OCI-LY1 (cell line): ENCODE measurements at regions not wholly inside any gene's neighbourhood (a gene's known extent, or its start where the extent isn't known, plus 50 kb on each side); places are given as distances from the start of the nearest gene placed in this dataset.

Experiments
- H2AFZ ChIP-seq: fragments of 200-600 bp; sonication (generic), shearing (Covaris generic); 2 replicates; pipeline ENCODE4 v1.6.0; 2014; ENCODE audit warnings: antibody characterized with exemption, mild to moderate bottlenecking, low read length
- H3F3A ChIP-seq: fragments of 200-600 bp; sonication (generic), shearing (Covaris generic); 2 replicates; pipeline ENCODE4 v1.6.0; 2014; ENCODE audit warnings: mild to moderate bottlenecking, antibody characterized with exemption, low read length, moderate library complexity; ENCODE audit not compliant: insufficient read depth
- H3K27ac ChIP-seq: fragments of 200-600 bp; sonication (generic); 2 replicates; pipeline ENCODE4 v1.5.1; 2014; ENCODE audit warnings: low read length, mixed run types, mild to moderate bottlenecking, low read depth; ENCODE audit not compliant: poor library complexity, severe bottlenecking
- H3K27me3 ChIP-seq: fragments of 200-600 bp; sonication (generic); 2 replicates; pipeline ENCODE4 v1.6.0; 2014; ENCODE audit warnings: antibody characterized with exemption, mild to moderate bottlenecking, low read length, moderate library complexity; ENCODE audit not compliant: insufficient read depth
- H3K36me3 ChIP-seq: fragments of 200-600 bp; sonication (generic); 2 replicates; pipeline ENCODE4 v1.6.1; 2014; ENCODE audit warnings: mild to moderate bottlenecking, antibody characterized with exemption, low read length, moderate library complexity, mixed read lengths; ENCODE audit not compliant: insufficient read depth
- H3K4me1 ChIP-seq: fragments of 200-600 bp; sonication (generic); 2 replicates; pipeline ENCODE4 v1.5.1; 2014; ENCODE audit warnings: mild to moderate bottlenecking, low read length, moderate library complexity; ENCODE audit not compliant: insufficient read depth, severe bottlenecking
- H3K4me2 ChIP-seq: fragments of 200-600 bp; sonication (generic), shearing (Covaris generic); 2 replicates; pipeline ENCODE4 v1.6.1; 2014; ENCODE audit warnings: low read length
- H3K4me3 ChIP-seq: fragments of 200-600 bp; sonication (generic); 2 replicates; pipeline ENCODE4 v1.5.1; 2014; ENCODE audit warnings: low read length, low read depth, mild to moderate bottlenecking, mixed read lengths; ENCODE audit not compliant: poor library complexity, severe bottlenecking
- H3K79me2 ChIP-seq: fragments of 200-600 bp; shearing (Covaris generic); 2 replicates; pipeline ENCODE4 v1.6.1; 2016; ENCODE audit warnings: mixed run types, low read length, mixed read lengths; ENCODE audit not compliant: insufficient read depth
- H3K9ac ChIP-seq: fragments of 200-600 bp; sonication (generic), shearing (Covaris generic); 2 replicates; pipeline ENCODE4 v1.6.1; 2014; ENCODE audit warnings: mild to moderate bottlenecking, low read length, mixed read lengths
- H3K9me2 ChIP-seq: fragments of 200-600 bp; sonication (generic), shearing (Covaris generic); 2 replicates; pipeline ENCODE4 v1.6.1; 2014; ENCODE audit warnings: low read depth, mild to moderate bottlenecking, low read length, mixed read lengths
- H3K9me3 ChIP-seq: fragments of 200-600 bp; shearing (Covaris generic); 2 replicates; pipeline ENCODE4 v1.6.1; 2014; ENCODE audit warnings: low read length, mixed read lengths
- H4K20me1 ChIP-seq: fragments of 200-600 bp; sonication (generic), shearing (Covaris generic); 2 replicates; pipeline ENCODE4 v1.6.0; 2016; ENCODE audit warnings: mild to moderate bottlenecking, low read length; ENCODE audit not compliant: insufficient read depth
- CTCF ChIP-seq: fragments of 200-600 bp; sonication (generic), shearing (Covaris generic); IDR thresholded peaks from 2 replicates; pipeline ENCODE4 v1.5.1; 2017; ENCODE audit warnings: mild to moderate bottlenecking, antibody characterized with exemption, low read length, moderate library complexity, mixed read lengths
- EZH2 ChIP-seq: fragments of 200-600 bp; sonication (generic), shearing (Covaris generic); IDR thresholded peaks from 2 replicates; pipeline ENCODE4 v1.8.0; 2017; ENCODE audit warnings: borderline replicate concordance, mixed run types, mild to moderate bottlenecking, antibody characterized with exemption, low read length, moderate library complexity, mixed read lengths

GRCh38 chr18:78123144-78123909 lies 856.3 kb upstream of the SALL3 start:
- Histone ChIP-seq H3K4me3 (no peak overlapping the region), H2AFZ (no peak overlapping the region), H3F3A (no peaks in the 10 kb centered on the region), H3K36me3 (no peaks in the 10 kb centered on the region), H3K9me2 (no peaks in the 10 kb centered on the region), H3K4me1 (no peaks in the 10 kb centered on the region), H4K20me1 (no peaks in the 10 kb centered on the region), H3K9ac (no peak overlapping the region), H3K27me3 (no peaks in the 10 kb centered on the region), H3K79me2 (no peaks in the 10 kb centered on the region), H3K27ac (no peak overlapping the region), H3K4me2 (no peak overlapping the region), H3K9me3 (no peaks in the 10 kb centered on the region)
- TF ChIP-seq EZH2 (no peak), CTCF (no peak)

GRCh38 chr18:78123926-78124797 lies 855.5 kb upstream of the SALL3 start:
- Histone ChIP-seq H3K4me3 (no peak overlapping the region), H3F3A (no peaks in the 10 kb centered on the region), H3K36me3 (no peaks in the 10 kb centered on the region), H3K27ac (no peak overlapping the region), H4K20me1 (no peaks in the 10 kb centered on the region), H2AFZ (no peak overlapping the region), H3K4me1 (no peaks in the 10 kb centered on the region), H3K9ac (no peak overlapping the region), H3K4me2 (no peak overlapping the region), H3K9me3 (no peaks in the 10 kb centered on the region), H3K79me2 (no peaks in the 10 kb centered on the region), H3K27me3 (no peaks in the 10 kb centered on the region), H3K9me2 (no peaks in the 10 kb centered on the region)
- no peak for TF ChIP-seq CTCF

GRCh38 chr18:78125206-78125896 lies 854.3 kb upstream of the SALL3 start:
- Histone ChIP-seq H3K27me3 (no peaks in the 10 kb centered on the region), H3K79me2 (no peaks in the 10 kb centered on the region), H3K4me3 (no peak overlapping the region), H3K4me2 (no peak overlapping the region), H3F3A (no peaks in the 10 kb centered on the region), H3K9me2 (no peaks in the 10 kb centered on the region), H2AFZ (no peak overlapping the region), H3K27ac (no peak overlapping the region), H3K9ac (no peak overlapping the region), H4K20me1 (no peaks in the 10 kb centered on the region), H3K36me3 (no peaks in the 10 kb centered on the region), H3K4me1 (no peaks in the 10 kb centered on the region), H3K9me3 (no peaks in the 10 kb centered on the region)
- no peak for TF ChIP-seq EZH2
- TF ChIP-seq CTCF: no peak
